HuH-7 (cell line): ENCODE measurements at regions not wholly inside any gene's neighbourhood (a gene's known extent, or its start where the extent isn't known, plus 50 kb on each side); places are given as distances from the start of the nearest gene placed in this dataset.
A peak's percentile ranks its signal among the peaks of the same experiment; 100 is the strongest.

ENCODE experiments used
- DNase-seq: peaks from one replicate; pipeline ENCODE4 v3.0.0; 2011; ENCODE audit warnings: low spot score

DNA sequence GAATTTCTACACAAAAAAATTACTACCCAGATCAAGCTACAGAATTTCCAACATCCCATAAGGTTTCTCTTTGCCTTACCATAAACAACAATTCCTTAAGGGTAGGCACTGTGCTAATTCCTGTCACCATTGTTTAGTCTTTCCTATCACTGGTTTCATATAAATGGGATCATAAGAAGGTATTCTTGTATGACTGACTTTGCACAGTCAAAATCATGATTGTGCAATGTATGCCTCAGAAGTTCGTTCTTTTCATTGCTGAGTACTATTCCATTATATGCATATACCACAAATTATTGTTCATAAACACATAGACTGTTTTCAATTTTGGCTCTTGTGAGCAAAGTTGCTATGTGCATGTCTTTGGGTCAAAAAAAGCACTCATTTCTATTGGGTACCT is 611.6 kb upstream of the CADM1 start:
- DNase-seq = no peak

DNA sequence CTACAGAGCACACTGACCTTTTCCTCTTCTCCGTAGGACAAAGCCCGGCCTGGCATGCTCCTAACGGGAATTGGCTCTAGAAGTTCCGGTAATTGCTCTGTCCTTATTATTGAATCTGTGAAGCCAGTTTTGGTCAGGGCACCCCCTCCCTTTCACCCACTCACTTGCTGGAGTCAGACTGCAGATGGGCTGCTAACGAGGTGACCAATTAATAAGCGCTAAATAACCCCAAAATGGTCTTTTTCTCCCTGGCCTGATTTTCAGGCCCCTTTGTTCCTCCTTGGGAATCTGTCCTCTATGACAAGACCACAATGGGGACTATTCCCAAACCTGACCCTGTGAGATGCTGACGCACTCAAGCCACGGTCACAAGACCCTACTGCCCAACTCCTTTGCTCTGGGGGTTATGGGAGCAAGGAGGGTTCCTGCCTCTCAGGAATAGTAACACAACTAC is 610.0 kb upstream of the CADM1 start:
- DNase-seq = no peak

DNA sequence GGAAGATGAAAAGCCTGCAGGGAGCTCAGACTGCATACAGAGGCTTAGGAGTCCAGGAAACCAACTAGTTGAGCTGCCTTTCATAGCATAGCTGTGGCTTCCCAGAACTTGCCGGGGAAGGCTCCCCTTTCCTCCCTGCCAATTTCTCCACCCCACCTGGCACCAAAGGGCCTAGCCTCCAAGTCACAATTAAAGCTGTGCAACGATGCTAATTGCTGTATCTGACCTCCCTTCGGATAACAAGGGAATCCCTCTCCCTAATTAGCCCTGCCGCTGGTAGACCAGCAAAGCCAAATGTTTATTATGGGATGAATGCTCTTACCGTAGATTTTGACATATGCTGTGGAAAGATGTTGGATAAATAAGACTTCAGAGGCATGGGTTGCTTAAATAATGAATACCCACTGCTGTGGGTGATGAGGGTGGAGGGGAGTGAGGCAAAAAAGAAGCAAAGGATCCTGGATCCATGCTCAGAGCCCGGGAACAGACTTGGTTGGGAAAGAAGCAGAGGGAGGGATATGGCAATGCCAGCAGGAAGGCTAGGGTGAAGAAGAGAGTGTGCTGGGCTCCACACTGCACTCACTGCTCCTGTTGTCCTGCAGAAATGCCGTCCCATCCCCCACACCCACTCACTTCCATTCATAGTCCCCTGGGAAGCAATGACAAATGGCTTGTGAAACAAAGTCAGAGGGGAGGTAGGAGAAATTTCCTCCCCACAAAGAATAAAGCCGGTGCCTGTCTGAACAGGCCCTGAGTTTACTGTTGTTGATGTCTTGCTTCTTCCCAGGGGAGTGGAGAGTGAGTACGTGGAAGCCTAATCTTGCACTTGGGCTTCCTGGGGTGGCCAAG is 608.1 kb upstream of the CADM1 start:
- DNase-seq = no peak

- no peak for DNase-seq
Observed at GRCh38 chr11:116111546-116111945, 607.3 kb upstream of the CADM1 start.

DNA sequence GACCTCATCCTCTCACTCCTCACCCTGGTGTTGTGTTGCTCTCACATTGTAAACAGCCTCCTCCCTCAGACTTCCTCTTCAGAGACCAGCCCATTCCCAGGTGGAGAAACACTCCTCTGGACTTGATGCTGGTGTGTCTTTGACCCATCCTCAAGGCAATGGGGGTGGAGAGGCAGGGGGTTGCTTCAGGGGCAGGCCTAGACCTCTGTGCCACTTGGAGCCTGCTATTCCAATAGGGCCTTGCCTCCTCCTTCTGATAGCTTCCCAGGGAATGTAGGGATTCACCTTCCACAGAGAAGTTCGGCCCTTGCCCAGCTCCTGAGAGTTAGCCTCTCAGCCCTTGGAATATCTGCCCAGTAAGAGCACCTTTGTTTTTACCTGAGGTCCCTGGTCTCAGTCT is 606.6 kb upstream of the CADM1 start:
- no peak for DNase-seq

- no peak for DNase-seq
Observed at GRCh38 chr11:116110356-116110755, 606.1 kb upstream of the CADM1 start.

DNA sequence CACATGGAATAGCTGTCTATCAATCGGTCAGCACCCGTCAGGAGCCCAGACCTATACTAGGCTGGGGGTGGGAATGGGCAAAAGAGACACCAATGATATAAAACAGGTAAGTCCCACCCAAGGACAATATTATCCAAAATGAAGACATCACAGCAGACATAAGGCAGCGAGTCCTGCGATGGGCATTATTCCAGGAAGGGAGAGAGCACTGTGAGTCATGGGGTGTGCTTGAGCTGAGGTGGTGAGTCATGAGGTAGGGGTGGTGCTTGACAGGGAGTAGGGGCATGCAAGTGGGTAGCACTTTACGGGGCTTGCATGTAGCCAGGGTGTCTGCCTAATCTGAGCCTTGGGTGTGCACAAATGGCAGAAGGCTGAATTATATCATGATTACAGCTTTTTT is 605.0 kb upstream of the CADM1 start:
- DNase-seq = no peak

GRCh38 chr11:116108161-116108560 is 603.9 kb upstream of the CADM1 start:
- no peak for DNase-seq

DNA sequence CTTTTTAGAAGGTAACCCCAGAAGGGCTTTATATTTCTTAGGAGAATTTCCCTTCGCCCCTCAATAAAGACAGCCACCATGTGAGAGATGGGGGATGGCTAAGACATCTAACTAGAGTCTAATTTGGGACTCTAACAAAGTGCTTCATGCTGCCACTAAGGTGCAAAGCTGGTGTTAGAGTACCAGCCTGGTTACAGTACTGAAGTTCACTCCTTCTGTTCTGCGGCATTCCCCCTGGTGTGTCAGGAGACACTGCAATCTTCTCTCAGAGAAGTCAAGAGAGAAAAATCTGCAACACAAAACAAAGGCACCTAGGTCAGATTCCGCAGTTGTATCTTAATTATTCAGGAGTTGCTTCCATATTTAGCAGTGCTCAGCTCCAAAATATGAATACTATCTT is 603.0 kb upstream of the CADM1 start:
- DNase-seq = no peak

DNA sequence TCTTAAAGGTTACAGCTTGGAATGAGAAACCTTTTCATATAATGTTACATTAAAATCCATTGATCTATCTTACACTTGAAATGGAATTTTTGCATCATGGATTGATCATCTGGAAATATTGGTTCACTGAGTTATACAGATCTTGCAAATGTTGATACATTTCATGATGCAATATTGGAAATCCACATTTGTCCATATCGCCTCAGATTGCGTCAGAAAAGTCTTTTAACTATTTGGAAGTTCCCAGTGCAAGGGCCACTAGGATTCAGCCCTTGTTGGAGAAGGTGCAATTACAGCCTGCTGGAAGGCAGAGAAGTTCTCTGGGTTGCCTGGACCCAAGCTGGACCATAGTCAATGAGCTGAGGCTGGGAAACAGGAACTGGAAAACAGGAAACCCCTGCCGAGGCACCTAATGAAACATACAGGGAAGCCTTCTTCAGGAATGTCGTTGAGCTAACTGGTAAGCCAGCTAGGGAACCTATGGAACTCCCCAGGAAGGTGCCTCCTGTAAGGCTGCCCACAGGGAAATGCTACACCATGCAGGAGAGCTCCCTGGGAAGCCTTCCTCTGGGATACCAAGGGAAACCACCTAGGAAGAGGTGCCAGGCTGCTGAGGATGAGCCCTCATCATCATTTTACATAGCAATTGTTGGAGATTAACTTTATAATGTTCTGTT is 600.4 kb upstream of the CADM1 start:
- DNase-seq = no peak

- DNase-seq = no peak
Observed at GRCh38 chr11:116101902-116102301, 597.7 kb upstream of the CADM1 start.

- DNase-seq = no peak
Observed at GRCh38 chr11:116100016-116100415, 595.8 kb upstream of the CADM1 start.

DNA sequence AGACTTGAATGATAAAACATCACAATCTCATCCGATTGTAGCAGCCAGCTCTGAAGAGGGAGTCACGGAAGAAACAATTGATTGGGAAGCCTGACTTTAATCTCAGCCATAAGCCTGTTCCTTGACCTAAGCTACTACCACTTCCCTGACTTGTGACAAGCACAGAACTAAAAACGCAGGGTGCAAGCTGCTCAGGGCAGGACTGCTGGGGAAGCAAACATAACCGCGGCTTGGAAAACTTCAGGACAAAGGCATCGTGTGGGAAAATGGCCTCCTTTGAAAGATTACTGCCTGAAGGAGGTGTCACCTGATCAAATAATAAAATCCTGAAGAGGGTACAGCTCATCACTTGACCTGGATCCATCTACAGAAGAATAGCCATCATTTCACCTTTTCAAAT is 595.3 kb upstream of the CADM1 start:
- no peak for DNase-seq

DNA sequence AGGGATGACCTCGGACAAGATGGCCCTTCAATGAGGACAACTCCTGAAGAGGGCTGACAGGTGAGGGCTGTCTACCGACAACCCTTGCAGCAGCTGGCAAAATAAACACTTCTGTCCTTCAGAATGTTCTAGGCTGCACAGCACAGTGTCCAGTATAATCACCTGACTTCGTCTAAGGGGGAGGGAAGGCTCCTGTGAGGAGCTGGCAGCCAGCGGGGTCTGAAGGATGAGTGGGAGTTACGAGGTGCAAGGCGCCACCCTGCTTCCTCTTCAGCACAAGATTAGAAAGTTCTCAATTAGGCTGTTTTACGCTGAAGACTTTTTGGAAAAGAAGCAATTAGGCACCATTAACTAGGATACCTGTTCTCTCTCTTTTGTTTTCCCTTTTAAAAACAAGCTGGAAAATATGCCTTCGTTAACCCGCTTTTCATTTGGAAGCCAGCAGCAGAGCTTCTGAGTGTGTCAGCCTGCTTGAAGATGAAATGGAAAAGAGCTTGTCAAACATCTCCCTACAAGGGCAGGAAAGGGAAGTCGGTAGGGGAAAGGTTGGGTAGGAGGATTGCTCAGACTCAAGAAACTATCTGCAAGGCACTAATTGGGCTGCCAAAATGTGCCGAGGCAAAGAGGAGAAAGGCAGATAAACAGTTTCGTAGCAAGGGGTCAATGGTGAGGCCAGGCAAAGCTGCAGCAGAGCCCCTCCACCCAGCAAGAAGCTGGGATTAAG is 592.2 kb upstream of the CADM1 start:
- DNase-seq = no peak

DNA sequence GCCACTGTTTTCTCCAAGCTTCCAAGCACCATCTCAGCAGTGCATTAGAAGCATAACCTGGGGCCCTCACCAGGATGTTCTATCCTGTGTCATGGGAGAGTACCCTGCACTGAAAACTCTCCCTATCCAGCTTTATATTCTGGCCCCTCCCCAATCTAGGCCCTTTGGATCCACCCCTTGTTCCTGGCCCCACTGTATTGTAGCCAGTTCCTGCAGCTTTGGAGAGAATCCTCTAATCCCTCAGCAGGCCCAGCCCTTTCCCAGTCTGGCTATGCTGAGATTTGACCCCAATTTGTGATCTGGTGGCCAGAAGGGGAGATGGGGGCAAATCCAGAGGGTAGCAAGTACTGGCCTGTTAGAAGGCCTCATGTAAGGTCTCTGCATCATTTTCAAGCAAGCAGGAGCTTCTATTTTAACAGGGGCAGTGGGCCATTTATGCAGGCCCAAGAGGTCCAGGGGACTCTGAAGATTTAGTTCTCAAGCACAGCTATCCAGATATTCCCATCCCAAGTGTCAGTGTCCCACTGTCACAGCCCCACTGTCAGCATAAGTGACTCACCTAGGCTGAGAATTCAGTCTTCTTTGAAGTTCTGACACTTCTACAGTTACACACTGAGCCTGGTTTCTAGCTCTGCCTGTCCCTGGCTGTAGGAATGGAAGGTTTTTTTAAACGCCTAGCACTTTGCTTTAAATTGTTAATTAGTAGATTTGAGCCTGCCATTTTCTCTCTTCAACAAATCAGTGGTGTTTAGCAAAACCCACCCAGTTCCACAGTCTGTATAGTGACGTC is 589.5 kb upstream of the CADM1 start:
- DNase-seq = no peak

DNA sequence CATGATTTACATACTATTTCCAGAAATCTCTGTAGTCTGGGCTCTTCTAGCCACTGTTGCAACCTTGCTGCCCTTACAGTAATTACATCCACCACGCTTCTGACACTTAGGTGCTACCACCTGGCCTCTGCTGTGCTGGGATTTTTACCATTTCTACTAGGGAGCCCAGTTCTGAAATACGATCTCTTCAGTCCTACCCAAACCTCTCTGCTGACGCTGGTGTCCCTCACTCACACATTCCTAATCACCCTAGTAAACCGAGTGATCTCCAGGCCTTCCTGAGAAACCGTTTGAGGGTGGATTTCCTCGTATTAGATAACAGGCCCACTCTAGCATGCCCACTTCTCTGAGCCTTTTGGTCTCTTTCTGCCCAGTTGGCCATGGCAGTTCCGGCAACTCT is 588.9 kb upstream of the CADM1 start:
- no peak for DNase-seq

DNA sequence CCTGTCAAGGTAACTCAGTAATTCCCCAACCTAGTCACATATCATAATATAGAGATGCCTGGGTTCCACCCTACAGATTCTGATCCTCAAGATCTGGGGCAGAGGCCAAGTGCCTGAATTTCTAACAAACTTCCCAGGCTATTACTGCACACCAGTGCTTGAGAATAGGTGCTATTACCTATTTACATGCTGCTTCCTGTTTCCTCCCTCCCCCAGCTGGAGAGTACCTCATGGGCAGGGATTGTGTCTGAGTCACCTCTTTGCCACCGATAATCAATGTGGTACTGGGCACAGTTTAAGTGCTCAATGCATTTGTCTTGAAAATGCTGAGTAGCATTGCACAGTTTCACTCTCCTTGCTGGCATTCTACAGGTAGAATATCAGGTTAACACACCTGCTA is 582.2 kb upstream of the CADM1 start:
- no peak for DNase-seq

- no peak for DNase-seq
Observed at GRCh38 chr11:116085031-116085635, 580.9 kb upstream of the CADM1 start.

GRCh38 chr11:116084511-116084910 is 580.3 kb upstream of the CADM1 start:
- DNase-seq = no peak

- DNase-seq = no peak
Observed at GRCh38 chr11:116082256-116082655, 578.0 kb upstream of the CADM1 start.

GRCh38 chr11:116079580-116079979 is 575.4 kb upstream of the CADM1 start:
- no peak for DNase-seq

DNA sequence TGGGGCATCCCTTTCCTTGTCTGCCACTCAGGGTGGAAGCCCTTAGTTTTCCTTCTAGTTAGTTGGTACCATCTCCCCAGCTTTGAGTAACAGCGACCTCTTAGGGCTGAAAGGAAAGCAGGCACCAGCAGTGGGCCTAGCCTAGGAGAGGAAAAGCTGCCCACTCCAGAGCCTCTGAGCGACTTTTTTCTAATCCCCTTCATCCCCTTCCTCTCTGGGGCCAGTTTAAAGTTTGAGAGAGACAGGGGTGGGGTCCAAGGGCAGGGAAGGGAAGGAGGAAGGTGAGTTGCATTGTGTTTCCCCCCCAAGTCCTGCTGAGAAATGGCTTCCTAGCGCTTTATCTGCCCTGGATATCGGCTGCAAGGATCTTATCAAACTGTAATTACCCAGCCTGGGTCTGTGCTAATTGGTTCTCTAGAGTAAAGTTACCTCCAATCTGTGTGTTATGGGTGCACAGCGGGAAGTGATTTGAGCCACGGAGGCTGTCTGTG is 573.9 kb upstream of the CADM1 start:
- DNase-seq = peak; percentile 28
